Left lung (tissue), 4 donors: ENCODE measurements at regions not wholly inside any gene's neighbourhood (a gene's known extent, or its start where the extent isn't known, plus 50 kb on each side); places are given as distances from the start of the nearest gene placed in this dataset.

ENCODE experiments used
- ATAC-seq: fragments of 200-7000 bp; cut with Tn5 transposase; one replicate; pipeline ENCODE4 v1.9.1; 2020; ENCODE audit warnings: moderate library complexity
- DNase-seq, 4 donors: peaks; one replicate each; pipeline ENCODE4 v3.0.0-alpha.2; 2013 to 2020
- H3K27ac ChIP-seq, 2 donors: fragments of 200-600 bp; sonication (generic) in 1 of 2; one replicate each; pipeline versions ENCODE4 v1.5.0 to v1.8.0; 2020 to 2021
- H3K27me3 ChIP-seq, 2 donors: fragments of 200-600 bp; sonication (generic) in 1 of 2; one replicate each; pipeline versions ENCODE4 v1.5.0 to v1.8.0; 2020 to 2021
- H3K36me3 ChIP-seq, 2 donors: fragments of 200-600 bp; sonication (generic) in 1 of 2; one replicate each; pipeline versions ENCODE4 v1.5.0 to v1.8.0; 2020 to 2021
- H3K4me1 ChIP-seq, 2 donors: fragments of 200-600 bp; one replicate each; pipeline ENCODE4 v1.8.0; 2021
- H3K4me3 ChIP-seq, 2 donors: fragments of 200-600 bp; sonication (generic) in 1 of 2; one replicate each; pipeline versions ENCODE4 v1.5.0 to v1.8.0; 2020 to 2021; ENCODE audit warnings: mild to moderate bottlenecking in 1 of 2
- H3K9me3 ChIP-seq, 2 donors: fragments of 200-600 bp; sonication (generic) in 1 of 2; one replicate each; pipeline versions ENCODE4 v1.5.0 to v1.8.0; 2020 to 2021
- CTCF ChIP-seq, 2 donors: fragments of 200-600 bp; sonication (generic) in 1 of 2; IDR thresholded peaks; one replicate each; pipeline versions ENCODE4 v1.5.0 to v1.8.0; 2021; ENCODE audit warnings: antibody characterized with exemption in 2 of 2
- intact Hi-C, 2 donors: fragments of 100-400 bp; cut with DNase I; formaldehyde crosslinking; loops; one replicate each; pipeline versions ENCODE4 v1.11.2 to v1.14.2; 2022
- donor health status: DM: no; HTN: yes; CAD: no.
- donor health status: DM: no; HTN: no; CAD: no.

DNA sequence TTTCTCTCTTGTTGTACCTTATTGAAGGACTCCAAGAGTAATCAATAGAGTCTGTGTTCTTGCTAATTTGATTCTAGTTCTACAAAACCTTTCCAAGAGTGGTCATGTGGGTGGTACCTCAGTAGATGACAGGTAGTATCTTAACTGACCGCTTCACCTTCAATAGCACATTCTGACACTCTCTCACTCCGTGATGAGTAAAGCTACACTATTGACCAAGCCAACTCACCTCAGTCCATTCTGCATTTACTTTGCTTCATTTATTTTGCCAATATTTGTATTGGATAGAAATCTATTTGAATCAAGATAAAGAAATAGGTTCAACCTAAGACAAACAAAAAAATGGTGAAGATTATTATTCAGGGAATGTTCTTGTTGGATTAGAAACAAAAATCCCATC is 1869.6 kb upstream of the CELF4 start:
- no peak for DNase-seq
- Histone ChIP-seq H3K27ac (no peak overlapping the region), H3K4me1 (no peaks in the 10 kb centered on the region), H3K9me3 (no peaks in the 10 kb centered on the region), H3K4me3 (no peak overlapping the region), H3K27me3 (no peaks in the 10 kb centered on the region), H3K36me3 (no peaks in the 10 kb centered on the region)
- intact Hi-C loops, result no loop called here
- TF ChIP-seq CTCF (IDR thresholded peaks at IDR 0.05), result no peak
- no peak for ATAC-seq

GRCh38 chr18:39434223-39434920 is 1868.8 kb upstream of the CELF4 start:
- ATAC-seq (no peak), DNase-seq (no peak)
- TF ChIP-seq CTCF (IDR thresholded peaks at IDR 0.05), result no peak
- no peaks in the 10 kb centered on the region for H3K27me3 ChIP-seq
- peaks cover 0 to 2% of the 10 kb centered on the region in 2 donors for H3K9me3 ChIP-seq
- H3K4me1 ChIP-seq, result no peaks in the 10 kb centered on the region
- intact Hi-C loops, result no loop called here
- H3K36me3 ChIP-seq, result no peaks in the 10 kb centered on the region
- H3K27ac ChIP-seq, result no peak overlapping the region
- H3K4me3 ChIP-seq, result no peak overlapping the region

- Histone ChIP-seq H3K4me1 (no peaks in the 10 kb centered on the region), H3K36me3 (no peaks in the 10 kb centered on the region), H3K9me3 (peaks cover 0 to 9% of the 10 kb centered on the region in 2 donors), H3K4me3 (no peak overlapping the region), H3K27ac (no peak overlapping the region), H3K27me3 (no peaks in the 10 kb centered on the region)
- intact Hi-C loops, result no loop called here
- TF ChIP-seq CTCF (IDR thresholded peaks at IDR 0.05), result no peak
- DNase-seq (peak in 1 of 4 donors; percentile 6), ATAC-seq (no peak)
These were observed 1859.7 kb upstream of the CELF4 start for GRCh38 chr18:39425172-39425850.

- Histone ChIP-seq H3K27ac (no peak overlapping the region), H3K36me3 (no peaks in the 10 kb centered on the region), H3K4me1 (no peaks in the 10 kb centered on the region), H3K9me3 (peaks cover 0 to 6% of the 10 kb centered on the region in 2 donors), H3K27me3 (no peaks in the 10 kb centered on the region), H3K4me3 (no peak overlapping the region)
- DNase-seq, result no peak
- TF ChIP-seq CTCF (IDR thresholded peaks at IDR 0.05), result no peak
- intact Hi-C loops, result no loop called here
- no peak for ATAC-seq
These were observed 1858.7 kb upstream of the CELF4 start for GRCh38 chr18:39424261-39424660.

GRCh38 chr18:39421276-39421675 is 1855.7 kb upstream of the CELF4 start:
- no peak for DNase-seq
- Histone ChIP-seq H3K27me3 (no peaks in the 10 kb centered on the region), H3K4me1 (no peaks in the 10 kb centered on the region), H3K9me3 (no peaks in the 10 kb centered on the region), H3K27ac (no peak overlapping the region), H3K36me3 (no peaks in the 10 kb centered on the region), H3K4me3 (no peak overlapping the region)
- intact Hi-C loops, result no loop called here
- ATAC-seq, result no peak
- TF ChIP-seq CTCF (IDR thresholded peaks at IDR 0.05), result no peak
